ENCODE measurements at regions not wholly inside any gene's neighbourhood (a gene's known extent, or its start where the extent isn't known, plus 50 kb on each side); places are given as distances from the start of the nearest gene placed in this dataset.

- DNase-seq (ENCODE audit: low spot score) = no peak
- ChIA-PET POLR2A (ENCODE audit: low non-redundant PET) (no interaction called here), CTCF (no interaction called here)
- Histone ChIP-seq H3K27me3 (replicated peaks; ENCODE audit: insufficient read depth, low read depth, low read length, poor library complexity) (peaks cover 17% of the 10 kb centered on the region), H3K27ac (ENCODE audit: low read depth, low read length, poor library complexity, severe bottlenecking) (no peak overlapping the region), H3K4me3 (ENCODE audit: low read depth, low read length, poor library complexity, severe bottlenecking) (no peak overlapping the region), H3K4me1 (ENCODE audit: insufficient read depth, low read length, poor library complexity, severe bottlenecking) (no peaks in the 10 kb centered on the region), H3K9me3 (ENCODE audit: low read depth, low read length, poor library complexity, severe bottlenecking) (no peaks in the 10 kb centered on the region), H3K36me3 (ENCODE audit: insufficient read depth, low read length, poor library complexity, severe bottlenecking) (no peaks in the 10 kb centered on the region)
- intact Hi-C loops (cut with micrococcal nuclease; ENCODE audit: unreplicated experiment) = no loop called here
- no TSS peak for BruUV-seq (replicated peaks)
- no peak for TF ChIP-seq CTCF (conservative IDR thresholded peaks at IDR 0.05; ENCODE audit: low read depth, low read length)
- TF ChIP-seq EZH2 (IDR thresholded peaks at IDR 0.05; ENCODE audit: borderline replicate concordance, low read depth, low read length, poor library complexity, severe bottlenecking) = no peak
These were observed 203.0 kb upstream of the SESN3 start for GRCh38 chr11:95434009-95434408.

GRCh38 chr11:95432714-95433503 lies 201.9 kb upstream of the SESN3 start:
- POLR2A ChIA-PET (ENCODE audit: low non-redundant PET) = no interaction called here

GRCh38 chr11:95429376-95429907 lies 198.4 kb upstream of the SESN3 start:
- no TSS peak for BruUV-seq (replicated peaks)
- ChIA-PET POLR2A (ENCODE audit: low non-redundant PET) (no interaction called here), CTCF (no interaction called here)
- Histone ChIP-seq H3K4me3 (ENCODE audit: low read depth, low read length, poor library complexity, severe bottlenecking) (no peak overlapping the region), H3K9me3 (ENCODE audit: low read depth, low read length, poor library complexity, severe bottlenecking) (no peaks in the 10 kb centered on the region), H3K27ac (ENCODE audit: low read depth, low read length, poor library complexity, severe bottlenecking) (no peak overlapping the region), H3K4me1 (ENCODE audit: insufficient read depth, low read length, poor library complexity, severe bottlenecking) (no peaks in the 10 kb centered on the region), H3K27me3 (replicated peaks; ENCODE audit: insufficient read depth, low read depth, low read length, poor library complexity) (peaks cover 22% of the 10 kb centered on the region), H3K36me3 (ENCODE audit: insufficient read depth, low read length, poor library complexity, severe bottlenecking) (no peaks in the 10 kb centered on the region)
- TF ChIP-seq EZH2 (IDR thresholded peaks at IDR 0.05; ENCODE audit: borderline replicate concordance, low read depth, low read length, poor library complexity, severe bottlenecking) (no peak), CTCF (conservative IDR thresholded peaks at IDR 0.05; ENCODE audit: low read depth, low read length) (no peak)
- no peak for DNase-seq (ENCODE audit: low spot score)
- intact Hi-C loops (cut with micrococcal nuclease; ENCODE audit: unreplicated experiment) = no loop called here

More at GRCh38 chr11:95432714-95433503, 201.9 kb upstream of the SESN3 start:
- intact Hi-C loops (cut with micrococcal nuclease; ENCODE audit: unreplicated experiment) = no loop called here
- CTCF ChIA-PET = no interaction called here
- Histone ChIP-seq H3K27ac (ENCODE audit: low read depth, low read length, poor library complexity, severe bottlenecking) (no peak overlapping the region), H3K36me3 (ENCODE audit: insufficient read depth, low read length, poor library complexity, severe bottlenecking) (no peaks in the 10 kb centered on the region), H3K27me3 (replicated peaks; ENCODE audit: insufficient read depth, low read depth, low read length, poor library complexity) (peaks cover 17% of the 10 kb centered on the region), H3K9me3 (ENCODE audit: low read depth, low read length, poor library complexity, severe bottlenecking) (no peaks in the 10 kb centered on the region), H3K4me3 (ENCODE audit: low read depth, low read length, poor library complexity, severe bottlenecking) (no peak overlapping the region), H3K4me1 (ENCODE audit: insufficient read depth, low read length, poor library complexity, severe bottlenecking) (no peaks in the 10 kb centered on the region)
- no peak for DNase-seq (ENCODE audit: low spot score)
- BruUV-seq (replicated peaks) = no TSS peak
- TF ChIP-seq CTCF (conservative IDR thresholded peaks at IDR 0.05; ENCODE audit: low read depth, low read length) = no peak

Data from A673 (cell line).